HEK293 (cell line): ENCODE measurements at regions not wholly inside any gene's neighbourhood (a gene's known extent, or its start where the extent isn't known, plus 50 kb on each side); places are given as distances from the start of the nearest gene placed in this dataset.

Experiments used
- CTCF ChIA-PET: fragments of 350-600 bp; formaldehyde crosslinking; extraction: SDS; loops from one replicate; lab custom pipeline; 2021; ENCODE audit warnings: antibody characterized with exemption; lab: Yijun Ruan, JAX
- POLR2A ChIA-PET: fragments of 300-600 bp; formaldehyde crosslinking; extraction: SDS; loops from one replicate; lab custom pipeline; 2020; ENCODE audit warnings: antibody characterized with exemption, inconsistent platforms; lab: Yijun Ruan, JAX
- H3K27ac ChIP-seq: fragments of 200-500 bp; sonication (Bioruptor generic); 2 replicates; pipeline ENCODE4 v1.5.1; 2014; ENCODE audit warnings: low read depth, low read length, control low read depth, inconsistent platforms; ENCODE audit errors: extremely low read depth
- H3K36me3 ChIP-seq, 2 experiments: fragments of 200-500 bp in 1 of 2; sonication (Bioruptor generic) in 1 of 2; 1 replicate in 1 of 2; 2 replicates in 1 of 2; pipeline ENCODE4 v1.5.1; 2014 to 2017; ENCODE audit warnings: inconsistent platforms in 2 of 2, low read length in 2 of 2; ENCODE audit not compliant: control insufficient read depth in 2 of 2, insufficient read depth in 1 of 2
- H3K4me1 ChIP-seq: fragments of 200-500 bp; sonication (Bioruptor generic); 2 replicates; pipeline ENCODE4 v1.5.1; 2014; ENCODE audit warnings: mild to moderate bottlenecking, low read length, inconsistent platforms; ENCODE audit not compliant: control insufficient read depth, insufficient read depth
- H3K4me3 ChIP-seq: 2 replicates; pipeline ENCODE4 v1.5.1; 2011; ENCODE audit warnings: low read depth, mild to moderate bottlenecking, control low read depth, low read length, moderate library complexity
- H3K9me3 ChIP-seq: fragments of 200-500 bp; sonication (Bioruptor generic); 2 replicates; pipeline ENCODE4 v1.5.1; 2014; ENCODE audit warnings: low read depth, low read length, inconsistent platforms; ENCODE audit not compliant: control insufficient read depth, insufficient read depth
- IKZF3 ChIP-seq: fragments of 450-650 bp; IDR thresholded peaks from 2 replicates; pipeline ENCODE4 v1.5.0; 2018; ENCODE audit warnings: missing biosample characterization, mild to moderate bottlenecking, missing genetic modification characterization, moderate library complexity
- MYNN ChIP-seq: fragments of 450-650 bp; formaldehyde crosslinking; IDR thresholded peaks from 2 replicates; pipeline ENCODE4 v1.5.1; 2016; ENCODE audit warnings: missing biosample characterization, missing genetic modification characterization, borderline replicate concordance
- MZF1 ChIP-seq: fragments of 450-650 bp; formaldehyde crosslinking; IDR thresholded peaks from 2 replicates; pipeline ENCODE4 v1.5.1; 2017; ENCODE audit warnings: missing biosample characterization, missing genetic modification characterization, borderline replicate concordance
- SP7 ChIP-seq: fragments of 450-650 bp; formaldehyde crosslinking; IDR thresholded peaks from 2 replicates; pipeline ENCODE4 v1.5.1; 2016; ENCODE audit warnings: missing biosample characterization, missing genetic modification characterization
- YY1 ChIP-seq: fragments of 450-650 bp; formaldehyde crosslinking; IDR thresholded peaks from 2 replicates; pipeline ENCODE4 v1.5.1; 2018; ENCODE audit warnings: missing biosample characterization, missing genetic modification characterization
- ZBTB20 ChIP-seq: fragments of 450-650 bp; formaldehyde crosslinking; IDR thresholded peaks from 2 replicates; pipeline ENCODE4 v1.5.1; 2016; ENCODE audit warnings: missing biosample characterization, missing genetic modification characterization
- ZBTB8A ChIP-seq: fragments of 450-650 bp; formaldehyde crosslinking; IDR thresholded peaks from 2 replicates; pipeline ENCODE4 v1.5.1; 2016; ENCODE audit warnings: missing biosample characterization, missing genetic modification characterization
- ZFP37 ChIP-seq: fragments of 450-650 bp; formaldehyde crosslinking; IDR thresholded peaks from 2 replicates; pipeline ENCODE4 v1.5.1; 2016; ENCODE audit warnings: missing biosample characterization, missing genetic modification characterization
- ZNF10 ChIP-seq: fragments of 450-650 bp; formaldehyde crosslinking; IDR thresholded peaks from 2 replicates; pipeline ENCODE4 v1.5.1; 2017; ENCODE audit warnings: missing biosample characterization, missing genetic modification characterization
- ZNF114 ChIP-seq: fragments of 450-650 bp; formaldehyde crosslinking; IDR thresholded peaks from 2 replicates; pipeline ENCODE4 v1.5.0; 2017; ENCODE audit warnings: missing biosample characterization, missing genetic modification characterization
- ZNF239 ChIP-seq: fragments of 450-650 bp; formaldehyde crosslinking; IDR thresholded peaks from 2 replicates; pipeline ENCODE4 v1.5.1; 2016; ENCODE audit warnings: missing biosample characterization, missing genetic modification characterization
- ZNF248 ChIP-seq: fragments of 450-650 bp; formaldehyde crosslinking; IDR thresholded peaks from 2 replicates; pipeline ENCODE4 v1.5.1; 2017; ENCODE audit warnings: missing biosample characterization, missing genetic modification characterization
- ZNF324 ChIP-seq: fragments of 450-650 bp; formaldehyde crosslinking; IDR thresholded peaks from 2 replicates; pipeline ENCODE4 v1.5.1; 2016; ENCODE audit warnings: missing biosample characterization, missing genetic modification characterization
- ZNF391 ChIP-seq: fragments of 450-650 bp; formaldehyde crosslinking; IDR thresholded peaks from 2 replicates; pipeline ENCODE4 v1.5.1; 2016; ENCODE audit warnings: low read depth, missing biosample characterization, missing genetic modification characterization, borderline replicate concordance
- ZNF433 ChIP-seq: fragments of 450-650 bp; formaldehyde crosslinking; IDR thresholded peaks from 2 replicates; pipeline ENCODE4 v1.5.1; 2016; ENCODE audit warnings: missing biosample characterization, missing genetic modification characterization, low read depth
- ZNF521 ChIP-seq: fragments of 450-650 bp; formaldehyde crosslinking; IDR thresholded peaks from 2 replicates; pipeline ENCODE4 v1.5.1; 2017; ENCODE audit warnings: missing biosample characterization, mild to moderate bottlenecking, missing genetic modification characterization
- ZNF621 ChIP-seq: fragments of 450-650 bp; formaldehyde crosslinking; IDR thresholded peaks from 2 replicates; pipeline ENCODE4 v1.5.1; 2017; ENCODE audit warnings: missing biosample characterization, missing genetic modification characterization
- ZNF677 ChIP-seq: fragments of 450-650 bp; IDR thresholded peaks from 2 replicates; pipeline ENCODE4 v1.5.0; 2018; ENCODE audit warnings: missing biosample characterization, mild to moderate bottlenecking, missing genetic modification characterization, moderate library complexity
- TF ChIP-seq, protein P1 (sequence below): fragments of 450-650 bp; formaldehyde crosslinking; IDR thresholded peaks from 2 replicates; pipeline ENCODE4 v1.5.0; 2017; ENCODE audit warnings: missing biosample characterization, missing genetic modification characterization, borderline replicate concordance
- TF ChIP-seq, protein P2 (sequence below): fragments of 450-650 bp; formaldehyde crosslinking; IDR thresholded peaks from 2 replicates; pipeline ENCODE4 v1.5.1; 2016; ENCODE audit warnings: missing biosample characterization, missing genetic modification characterization
- TF ChIP-seq, protein P3 (sequence below): fragments of 450-650 bp; formaldehyde crosslinking; IDR thresholded peaks from 2 replicates; pipeline ENCODE4 v1.5.1; 2016; ENCODE audit warnings: missing biosample characterization, missing genetic modification characterization
- TF ChIP-seq, protein P4 (sequence below): fragments of 450-650 bp; IDR thresholded peaks from 2 replicates; pipeline ENCODE4 v1.5.1; 2018; ENCODE audit warnings: missing biosample characterization, missing genetic modification characterization

DNA sequence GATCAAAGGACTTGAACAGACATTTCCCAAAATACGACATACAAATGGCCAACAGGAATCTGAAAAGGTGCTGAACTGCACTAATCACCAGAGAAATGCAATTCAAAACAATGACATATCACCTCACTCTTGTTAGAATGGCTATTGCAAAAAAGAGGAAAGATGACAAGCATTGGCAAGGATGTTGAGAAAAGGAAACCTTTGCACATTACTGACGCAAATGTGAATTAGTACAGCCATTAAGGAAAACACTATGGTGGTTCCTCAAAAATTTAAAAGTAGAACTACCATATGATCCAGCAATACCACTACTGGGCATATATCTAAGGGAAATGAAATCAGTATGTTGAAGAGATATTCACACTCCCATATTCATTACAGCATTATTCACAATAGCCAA lies 57.7 kb upstream of the ASPRV1 start (continued):
- TF ChIP-seq, protein P1, sequence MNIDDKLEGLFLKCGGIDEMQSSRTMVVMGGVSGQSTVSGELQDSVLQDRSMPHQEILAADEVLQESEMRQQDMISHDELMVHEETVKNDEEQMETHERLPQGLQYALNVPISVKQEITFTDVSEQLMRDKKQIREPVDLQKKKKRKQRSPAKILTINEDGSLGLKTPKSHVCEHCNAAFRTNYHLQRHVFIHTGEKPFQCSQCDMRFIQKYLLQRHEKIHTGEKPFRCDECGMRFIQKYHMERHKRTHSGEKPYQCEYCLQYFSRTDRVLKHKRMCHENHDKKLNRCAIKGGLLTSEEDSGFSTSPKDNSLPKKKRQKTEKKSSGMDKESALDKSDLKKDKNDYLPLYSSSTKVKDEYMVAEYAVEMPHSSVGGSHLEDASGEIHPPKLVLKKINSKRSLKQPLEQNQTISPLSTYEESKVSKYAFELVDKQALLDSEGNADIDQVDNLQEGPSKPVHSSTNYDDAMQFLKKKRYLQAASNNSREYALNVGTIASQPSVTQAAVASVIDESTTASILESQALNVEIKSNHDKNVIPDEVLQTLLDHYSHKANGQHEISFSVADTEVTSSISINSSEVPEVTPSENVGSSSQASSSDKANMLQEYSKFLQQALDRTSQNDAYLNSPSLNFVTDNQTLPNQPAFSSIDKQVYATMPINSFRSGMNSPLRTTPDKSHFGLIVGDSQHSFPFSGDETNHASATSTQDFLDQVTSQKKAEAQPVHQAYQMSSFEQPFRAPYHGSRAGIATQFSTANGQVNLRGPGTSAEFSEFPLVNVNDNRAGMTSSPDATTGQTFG (tag by site-specific recombination) = no peak
- TF ChIP-seq ZNF521 (tag by site-specific recombination) = no peak
- no peak for TF ChIP-seq ZNF621 (tag by site-specific recombination)
- TF ChIP-seq ZNF433 (tag by site-specific recombination) = no peak

DNA sequence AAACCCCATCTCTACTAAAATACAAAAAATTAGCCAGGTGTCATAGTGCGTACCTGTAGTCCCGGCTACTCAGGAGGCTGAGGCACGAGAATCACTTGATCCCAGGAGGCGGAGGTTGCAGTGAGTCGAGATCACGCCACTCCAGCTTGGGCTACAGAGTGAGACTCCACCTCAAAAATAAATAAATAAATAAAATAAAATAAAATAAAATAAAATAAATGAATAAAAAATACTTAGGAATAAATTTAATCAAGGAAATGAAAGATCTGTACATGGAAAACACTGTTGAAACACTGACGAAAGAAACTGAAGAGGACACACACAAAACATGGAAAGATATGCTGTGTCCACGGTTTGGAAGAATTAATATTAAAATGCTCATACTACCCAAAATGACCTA lies 56.5 kb upstream of the ASPRV1 start:
- no peaks in the 10 kb centered on the region for H3K4me1 ChIP-seq
- ChIA-PET CTCF (no interaction called here), POLR2A (no interaction called here)
- no peak overlapping the region for H3K4me3 ChIP-seq
- H3K36me3 ChIP-seq = no peaks in the 10 kb centered on the region; a peak in 1 of 3 replicates
- H3K27ac ChIP-seq = no peak overlapping the region
- no peaks in the 10 kb centered on the region for H3K9me3 ChIP-seq
- TF ChIP-seq ZNF239 (tag by site-specific recombination) (no peak), ZFP37 (tag by site-specific recombination) (no peak), ZNF10 (tag by site-specific recombination) (no peak), ZBTB20 (no peak), ZNF114 (no peak), ZNF677 (no peak), ZBTB8A (tag by site-specific recombination) (no peak)
- TF ChIP-seq, protein P2, sequence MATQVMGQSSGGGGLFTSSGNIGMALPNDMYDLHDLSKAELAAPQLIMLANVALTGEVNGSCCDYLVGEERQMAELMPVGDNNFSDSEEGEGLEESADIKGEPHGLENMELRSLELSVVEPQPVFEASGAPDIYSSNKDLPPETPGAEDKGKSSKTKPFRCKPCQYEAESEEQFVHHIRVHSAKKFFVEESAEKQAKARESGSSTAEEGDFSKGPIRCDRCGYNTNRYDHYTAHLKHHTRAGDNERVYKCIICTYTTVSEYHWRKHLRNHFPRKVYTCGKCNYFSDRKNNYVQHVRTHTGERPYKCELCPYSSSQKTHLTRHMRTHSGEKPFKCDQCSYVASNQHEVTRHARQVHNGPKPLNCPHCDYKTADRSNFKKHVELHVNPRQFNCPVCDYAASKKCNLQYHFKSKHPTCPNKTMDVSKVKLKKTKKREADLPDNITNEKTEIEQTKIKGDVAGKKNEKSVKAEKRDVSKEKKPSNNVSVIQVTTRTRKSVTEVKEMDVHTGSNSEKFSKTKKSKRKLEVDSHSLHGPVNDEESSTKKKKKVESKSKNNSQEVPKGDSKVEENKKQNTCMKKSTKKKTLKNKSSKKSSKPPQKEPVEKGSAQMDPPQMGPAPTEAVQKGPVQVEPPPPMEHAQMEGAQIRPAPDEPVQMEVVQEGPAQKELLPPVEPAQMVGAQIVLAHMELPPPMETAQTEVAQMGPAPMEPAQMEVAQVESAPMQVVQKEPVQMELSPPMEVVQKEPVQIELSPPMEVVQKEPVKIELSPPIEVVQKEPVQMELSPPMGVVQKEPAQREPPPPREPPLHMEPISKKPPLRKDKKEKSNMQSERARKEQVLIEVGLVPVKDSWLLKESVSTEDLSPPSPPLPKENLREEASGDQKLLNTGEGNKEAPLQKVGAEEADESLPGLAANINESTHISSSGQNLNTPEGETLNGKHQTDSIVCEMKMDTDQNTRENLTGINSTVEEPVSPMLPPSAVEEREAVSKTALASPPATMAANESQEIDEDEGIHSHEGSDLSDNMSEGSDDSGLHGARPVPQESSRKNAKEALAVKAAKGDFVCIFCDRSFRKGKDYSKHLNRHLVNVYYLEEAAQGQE (tag by site-specific recombination) = no peak

DNA sequence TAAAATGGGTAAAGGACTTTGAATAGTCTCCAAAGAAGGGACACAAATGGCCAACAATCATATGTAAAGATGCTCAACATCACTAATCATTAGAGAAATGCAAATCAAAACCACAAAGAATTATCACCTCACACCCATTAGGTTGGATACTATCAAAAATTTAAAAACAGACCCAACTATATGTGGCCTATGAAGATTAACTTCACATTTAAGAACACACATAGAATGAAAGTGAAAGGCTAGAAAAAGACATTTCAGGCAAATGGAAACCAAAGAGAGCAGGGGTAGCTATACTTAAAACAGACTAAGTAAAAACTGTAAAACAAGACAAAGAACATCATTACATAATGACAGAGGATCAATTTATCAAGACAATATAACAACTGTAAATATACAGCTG lies 53.5 kb upstream of the ASPRV1 start:
- Histone ChIP-seq H3K27ac (no peak overlapping the region), H3K36me3 (no peaks in the 10 kb centered on the region; a peak in 1 of 3 replicates), H3K4me1 (no peaks in the 10 kb centered on the region)
- CTCF ChIA-PET = no interaction called here
- POLR2A ChIA-PET = no interaction called here
- TF ChIP-seq MZF1 (tag by site-specific recombination) (no peak), SP7 (tag by site-specific recombination) (no peak)
- TF ChIP-seq, all 188 proteins: peak for 0
- Histone ChIP-seq H3K9me3 (no peaks in the 10 kb centered on the region), H3K4me3 (no peak overlapping the region)

DNA sequence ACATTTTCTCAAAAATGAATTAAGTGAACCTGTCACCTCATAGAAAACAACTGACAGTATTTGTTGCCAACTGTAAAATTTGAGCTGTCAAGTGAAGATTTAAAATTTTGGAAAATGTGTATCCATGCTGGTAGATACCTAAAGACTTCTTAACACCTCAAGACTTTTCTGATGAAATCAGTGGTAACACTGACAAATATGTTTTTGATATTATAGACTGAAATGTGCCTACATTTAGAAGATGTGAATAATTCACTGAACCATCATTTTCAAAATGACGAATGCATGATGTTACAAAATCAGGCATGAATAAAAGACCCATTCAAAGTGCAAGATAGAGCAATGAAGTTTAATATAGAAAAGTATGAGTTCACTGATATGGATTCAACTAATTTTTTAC lies 51.5 kb upstream of the ASPRV1 start:
- TF ChIP-seq ZNF324 (tag by site-specific recombination) (no peak), ZNF621 (tag by site-specific recombination) (no peak), YY1 (no peak), ZNF248 (tag by site-specific recombination) (no peak), ZNF391 (tag by site-specific recombination) (no peak), IKZF3 (tag by site-specific recombination) (no peak), ZBTB8A (tag by site-specific recombination) (no peak), MYNN (tag by site-specific recombination) (no peak)
- TF ChIP-seq, protein P3, sequence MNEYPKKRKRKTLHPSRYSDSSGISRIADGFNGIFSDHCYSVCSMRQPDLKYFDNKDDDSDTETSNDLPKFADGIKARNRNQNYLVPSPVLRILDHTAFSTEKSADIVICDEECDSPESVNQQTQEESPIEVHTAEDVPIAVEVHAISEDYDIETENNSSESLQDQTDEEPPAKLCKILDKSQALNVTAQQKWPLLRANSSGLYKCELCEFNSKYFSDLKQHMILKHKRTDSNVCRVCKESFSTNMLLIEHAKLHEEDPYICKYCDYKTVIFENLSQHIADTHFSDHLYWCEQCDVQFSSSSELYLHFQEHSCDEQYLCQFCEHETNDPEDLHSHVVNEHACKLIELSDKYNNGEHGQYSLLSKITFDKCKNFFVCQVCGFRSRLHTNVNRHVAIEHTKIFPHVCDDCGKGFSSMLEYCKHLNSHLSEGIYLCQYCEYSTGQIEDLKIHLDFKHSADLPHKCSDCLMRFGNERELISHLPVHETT (tag by site-specific recombination) = no peak
- TF ChIP-seq, protein P4, sequence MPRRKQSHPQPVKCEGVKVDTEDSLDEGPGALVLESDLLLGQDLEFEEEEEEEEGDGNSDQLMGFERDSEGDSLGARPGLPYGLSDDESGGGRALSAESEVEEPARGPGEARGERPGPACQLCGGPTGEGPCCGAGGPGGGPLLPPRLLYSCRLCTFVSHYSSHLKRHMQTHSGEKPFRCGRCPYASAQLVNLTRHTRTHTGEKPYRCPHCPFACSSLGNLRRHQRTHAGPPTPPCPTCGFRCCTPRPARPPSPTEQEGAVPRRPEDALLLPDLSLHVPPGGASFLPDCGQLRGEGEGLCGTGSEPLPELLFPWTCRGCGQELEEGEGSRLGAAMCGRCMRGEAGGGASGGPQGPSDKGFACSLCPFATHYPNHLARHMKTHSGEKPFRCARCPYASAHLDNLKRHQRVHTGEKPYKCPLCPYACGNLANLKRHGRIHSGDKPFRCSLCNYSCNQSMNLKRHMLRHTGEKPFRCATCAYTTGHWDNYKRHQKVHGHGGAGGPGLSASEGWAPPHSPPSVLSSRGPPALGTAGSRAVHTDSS (tag by site-specific recombination) = no peak
- Histone ChIP-seq H3K4me1 (no peaks in the 10 kb centered on the region), H3K4me3 (no peak overlapping the region), H3K36me3 (no peaks in the 10 kb centered on the region; a peak in 1 of 3 replicates), H3K9me3 (no peaks in the 10 kb centered on the region), H3K27ac (no peak overlapping the region)
- POLR2A ChIA-PET = no interaction called here
- CTCF ChIA-PET = no interaction called here
